Keratinocyte (primary cell): ENCODE measurements at regions not wholly inside any gene's neighbourhood (a gene's known extent, or its start where the extent isn't known, plus 50 kb on each side); places are given as distances from the start of the nearest gene placed in this dataset.

ENCODE experiments used
- DNase-seq: peaks from one replicate; pipeline ENCODE4 v3.0.0-alpha.2; 2011; ENCODE audit warnings: low read depth, missing footprints, low spot score
- FAIRE-seq: peaks from 2 replicates; lab custom pipeline; 2011; peaks lifted over from hg19 to GRCh38; lab: Jason Lieb, UNC
- H2AFZ ChIP-seq: 2 replicates; pipeline ENCODE4 v1.6.0; 2012; ENCODE audit warnings: low read length, control low read depth, inconsistent platforms; ENCODE audit not compliant: control insufficient read depth
- H3K27ac ChIP-seq: 2 replicates; pipeline ENCODE4 v1.5.1; 2011; ENCODE audit warnings: low read length; ENCODE audit not compliant: control insufficient read depth, insufficient read depth
- H3K27me3 ChIP-seq: 3 replicates; pipeline ENCODE4 v1.6.0; 2011; ENCODE audit warnings: low read length; ENCODE audit not compliant: control insufficient read depth, insufficient read depth; ENCODE audit errors: extremely low read depth
- H3K36me3 ChIP-seq, 2 experiments: 2 replicates in 1 of 2; 3 replicates in 1 of 2; pipeline ENCODE4 v1.5.1; 2011; ENCODE audit warnings: low read length in 2 of 2, mild to moderate bottlenecking in 1 of 2; ENCODE audit not compliant: control insufficient read depth in 2 of 2, insufficient read depth in 2 of 2; ENCODE audit errors: extremely low read depth in 1 of 2
- H3K4me1 ChIP-seq: 3 replicates; pipeline ENCODE4 v1.5.1; 2011; ENCODE audit warnings: low read length; ENCODE audit not compliant: control insufficient read depth, insufficient read depth; ENCODE audit errors: extremely low read depth
- H3K4me2 ChIP-seq: 3 replicates; pipeline ENCODE4 v1.6.0; 2011; ENCODE audit warnings: low read depth, low read length; ENCODE audit not compliant: control insufficient read depth, insufficient read depth; ENCODE audit errors: extremely low read depth
- H3K4me3 ChIP-seq, 3 experiments: fragments of 200-600 bp in 1 of 3; sonication (generic) in 1 of 3; 2 replicates in 2 of 3; 3 replicates in 1 of 3; pipeline ENCODE4 v1.5.1; 2011 to 2016; ENCODE audit warnings: low read length in 3 of 3, mild to moderate bottlenecking in 3 of 3, control low read depth in 2 of 3, inconsistent platforms in 1 of 3, low read depth in 1 of 3, mixed read lengths in 1 of 3, mixed run types in 1 of 3, moderate library complexity in 1 of 3; ENCODE audit not compliant: control insufficient read depth in 2 of 3, insufficient read depth in 2 of 3; ENCODE audit errors: extremely low read depth in 1 of 3
- H3K79me2 ChIP-seq: 2 replicates; pipeline ENCODE4 v1.6.0; 2012; ENCODE audit warnings: low read length; ENCODE audit not compliant: control insufficient read depth, insufficient read depth
- H3K9ac ChIP-seq: 3 replicates; pipeline ENCODE4 v1.6.0; 2011; ENCODE audit warnings: low read length; ENCODE audit not compliant: control insufficient read depth, insufficient read depth; ENCODE audit errors: extremely low read depth
- H3K9me1 ChIP-seq: 3 replicates; pipeline ENCODE4 v1.6.0; 2011; ENCODE audit warnings: low read length; ENCODE audit not compliant: control insufficient read depth, insufficient read depth; ENCODE audit errors: extremely low read depth
- H3K9me3 ChIP-seq: 2 replicates; pipeline ENCODE4 v1.5.1; 2012; ENCODE audit warnings: low read depth, low read length; ENCODE audit not compliant: control insufficient read depth
- H4K20me1 ChIP-seq: 3 replicates; pipeline ENCODE4 v1.6.0; 2011; ENCODE audit warnings: low read length; ENCODE audit not compliant: control insufficient read depth, insufficient read depth; ENCODE audit errors: extremely low read depth
- EZH2 ChIP-seq: IDR thresholded peaks from one replicate; pipeline ENCODE4 v1.6.1; 2012; ENCODE audit warnings: inconsistent platforms, mild to moderate bottlenecking, low read length, moderate library complexity
- dilution Hi-C: fragments of 300-500 bp; cut with MboI; formaldehyde crosslinking; loops from one replicate; pipeline ENCODE4 v1.7.0; 2020; ENCODE audit warnings: low sequenced_read_pairs; ENCODE audit not compliant: extremely low pct_ligation_motif_present
- TF ChIP-seq, protein P1 (sequence below), 3 experiments: IDR thresholded peaks in 1 of 3; conservative IDR thresholded peaks in 1 of 3; optimal IDR thresholded peaks in 1 of 3; 2 replicates in 2 of 3; 3 replicates in 1 of 3; pipeline versions ENCODE3 to v1.5.1; 2011; ENCODE audit warnings: low read length in 3 of 3, mild to moderate bottlenecking in 3 of 3, moderate library complexity in 2 of 3, control low read depth in 1 of 3, inconsistent platforms in 1 of 3; ENCODE audit not compliant: insufficient read depth in 2 of 3; ENCODE audit errors: extremely low read depth in 1 of 3

DNA sequence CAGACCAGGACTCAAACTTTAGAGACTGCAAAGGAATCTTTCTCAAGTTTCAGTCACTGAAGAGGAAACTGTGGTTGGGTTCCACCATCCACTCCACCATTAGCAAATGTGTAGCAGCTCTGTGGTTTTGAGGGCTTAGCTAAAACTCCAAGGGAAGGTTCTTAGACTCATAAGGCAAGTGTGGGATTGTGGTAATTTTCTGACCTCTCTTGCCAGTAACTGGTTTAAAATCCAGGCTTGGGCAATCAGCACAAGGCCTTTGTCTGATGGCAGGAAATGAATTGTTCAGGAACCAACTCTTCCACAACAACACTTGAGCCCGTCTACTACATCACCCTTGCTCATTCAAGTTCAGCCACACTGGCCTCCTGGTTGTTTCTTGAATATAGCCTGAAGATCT is 68.6 kb upstream of the FBXL4 start:
- dilution Hi-C loops: no loop called here
- no peak for FAIRE-seq
- no peak overlapping the region for H3K4me2 ChIP-seq

DNA sequence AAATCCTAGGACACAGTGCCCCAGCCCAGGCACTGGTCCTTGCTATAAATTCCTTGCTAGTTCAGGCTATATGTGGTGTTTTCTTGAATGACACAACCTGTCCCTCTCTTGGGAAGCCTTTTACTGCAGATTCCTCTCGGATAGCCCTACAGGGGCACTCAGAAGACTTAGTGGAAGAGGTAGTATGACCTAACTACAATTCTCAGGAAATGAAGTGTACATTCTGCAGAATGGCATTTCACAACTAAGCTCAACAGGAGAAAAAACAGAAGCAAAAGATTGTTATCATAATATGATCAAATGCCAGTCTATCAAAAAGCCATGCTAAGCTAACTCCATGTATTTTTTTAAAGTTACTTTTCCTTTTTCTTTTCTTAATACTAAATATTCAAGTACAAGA is 66.3 kb upstream of the FBXL4 start:
- no peak overlapping the region for H3K9ac ChIP-seq
- no peak overlapping the region for H3K27ac ChIP-seq
- H3K4me3 ChIP-seq: no peak overlapping the region
- no peaks in the 10 kb centered on the region for H3K36me3 ChIP-seq
- no peaks in the 10 kb centered on the region for H4K20me1 ChIP-seq
- no peak for FAIRE-seq
- no peaks in the 10 kb centered on the region for H3K27me3 ChIP-seq
- H3K4me2 ChIP-seq: no peak overlapping the region
- no peaks in the 10 kb centered on the region for H3K79me2 ChIP-seq
- TF ChIP-seq EZH2: no peak
- TF ChIP-seq, protein P1, sequence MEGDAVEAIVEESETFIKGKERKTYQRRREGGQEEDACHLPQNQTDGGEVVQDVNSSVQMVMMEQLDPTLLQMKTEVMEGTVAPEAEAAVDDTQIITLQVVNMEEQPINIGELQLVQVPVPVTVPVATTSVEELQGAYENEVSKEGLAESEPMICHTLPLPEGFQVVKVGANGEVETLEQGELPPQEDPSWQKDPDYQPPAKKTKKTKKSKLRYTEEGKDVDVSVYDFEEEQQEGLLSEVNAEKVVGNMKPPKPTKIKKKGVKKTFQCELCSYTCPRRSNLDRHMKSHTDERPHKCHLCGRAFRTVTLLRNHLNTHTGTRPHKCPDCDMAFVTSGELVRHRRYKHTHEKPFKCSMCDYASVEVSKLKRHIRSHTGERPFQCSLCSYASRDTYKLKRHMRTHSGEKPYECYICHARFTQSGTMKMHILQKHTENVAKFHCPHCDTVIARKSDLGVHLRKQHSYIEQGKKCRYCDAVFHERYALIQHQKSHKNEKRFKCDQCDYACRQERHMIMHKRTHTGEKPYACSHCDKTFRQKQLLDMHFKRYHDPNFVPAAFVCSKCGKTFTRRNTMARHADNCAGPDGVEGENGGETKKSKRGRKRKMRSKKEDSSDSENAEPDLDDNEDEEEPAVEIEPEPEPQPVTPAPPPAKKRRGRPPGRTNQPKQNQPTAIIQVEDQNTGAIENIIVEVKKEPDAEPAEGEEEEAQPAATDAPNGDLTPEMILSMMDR (optimal IDR thresholded peaks at IDR 0.05 in 1 of 3, IDR thresholded peaks at IDR 0.05 in 1 of 3, conservative IDR thresholded peaks at IDR 0.05 in 1 of 3; ENCODE audit: extremely low read depth in 1 of 3, insufficient read depth in 2 of 3, low read length in 3 of 3): no peak
- DNase-seq: no peak
- no peaks in the 10 kb centered on the region for H3K9me3 ChIP-seq
- no peaks in the 10 kb centered on the region for H3K9me1 ChIP-seq
- no peak overlapping the region for H2AFZ ChIP-seq
- no peaks in the 10 kb centered on the region for H3K4me1 ChIP-seq
- dilution Hi-C loops: no loop called here

More for the DNA sequence above, 68.6 kb upstream of the FBXL4 start:
- H3K4me1 ChIP-seq: no peaks in the 10 kb centered on the region
- no peaks in the 10 kb centered on the region for H3K9me1 ChIP-seq
- H4K20me1 ChIP-seq: no peaks in the 10 kb centered on the region
- no peaks in the 10 kb centered on the region for H3K27me3 ChIP-seq
- no peak overlapping the region for H3K4me3 ChIP-seq
- no peaks in the 10 kb centered on the region for H3K79me2 ChIP-seq
- H2AFZ ChIP-seq: no peak overlapping the region
- no peaks in the 10 kb centered on the region for H3K9me3 ChIP-seq
- TF ChIP-seq EZH2: no peak
- TF ChIP-seq, protein P1 (optimal IDR thresholded peaks at IDR 0.05 in 1 of 3, IDR thresholded peaks at IDR 0.05 in 1 of 3, conservative IDR thresholded peaks at IDR 0.05 in 1 of 3; ENCODE audit: extremely low read depth in 1 of 3, insufficient read depth in 2 of 3, low read length in 3 of 3): no peak
- H3K27ac ChIP-seq: no peak overlapping the region
- no peak overlapping the region for H3K9ac ChIP-seq
- DNase-seq: no peak
- H3K36me3 ChIP-seq: no peaks in the 10 kb centered on the region
